CD4-positive, alpha-beta T cell treated with Interleukin-1 beta for 1 hour (primary cell): ENCODE measurements at regions not wholly inside any gene's neighbourhood (a gene's known extent, or its start where the extent isn't known, plus 50 kb on each side); places are given as distances from the start of the nearest gene placed in this dataset.
"Not testable (repeated sequence)": the region's sequence is repeated elsewhere in the genome, so short reads cannot be mapped to it uniquely, and the experiment has no call there.

ENCODE experiments used
- DNase-seq, 2 donors: peaks; one replicate each; pipeline ENCODE4 v3.0.0-alpha.2; 2020 to 2022

- no peak for DNase-seq
These were observed 532.4 kb upstream of the ITGA1 start for GRCh38 chr5:52255308-52255707.

GRCh38 chr5:52262844-52263243 lies 524.9 kb upstream of the ITGA1 start:
- DNase-seq = no peak

GRCh38 chr5:52269401-52269800 lies 518.3 kb upstream of the ITGA1 start:
- DNase-seq = no peak

- DNase-seq = no peak
These were observed 517.9 kb upstream of the ITGA1 start for GRCh38 chr5:52269859-52270258.

- DNase-seq = no peak
These were observed 512.1 kb upstream of the ITGA1 start for GRCh38 chr5:52275639-52276038.

- DNase-seq = no peak
These were observed 510.6 kb upstream of the ITGA1 start for GRCh38 chr5:52277101-52277500.

- DNase-seq = no peak
These were observed 505.1 kb upstream of the ITGA1 start for GRCh38 chr5:52282647-52283046.

GRCh38 chr5:52283221-52283620 lies 504.5 kb upstream of the ITGA1 start:
- no peak for DNase-seq

GRCh38 chr5:52300703-52301372 lies 486.9 kb upstream of the ITGA1 start:
- no peak for DNase-seq

GRCh38 chr5:52304816-52305215 lies 482.9 kb upstream of the ITGA1 start:
- not testable (repeated sequence) for DNase-seq

- DNase-seq = no peak
These were observed 459.4 kb upstream of the ITGA1 start for GRCh38 chr5:52328220-52328806.

GRCh38 chr5:52331725-52332124 lies 456.0 kb upstream of the ITGA1 start:
- DNase-seq = no peak

GRCh38 chr5:52334367-52334766 lies 453.3 kb upstream of the ITGA1 start:
- DNase-seq = no peak

GRCh38 chr5:52339285-52339684 lies 448.4 kb upstream of the ITGA1 start:
- no peak for DNase-seq

- DNase-seq = no peak
These were observed 445.4 kb upstream of the ITGA1 start for GRCh38 chr5:52342361-52342760.

GRCh38 chr5:52356311-52356918 lies 431.3 kb upstream of the ITGA1 start:
- DNase-seq = no peak

GRCh38 chr5:52359261-52359660 lies 428.5 kb upstream of the ITGA1 start:
- DNase-seq = no peak

- no peak for DNase-seq
These were observed 426.7 kb upstream of the ITGA1 start for GRCh38 chr5:52360985-52361384.

GRCh38 chr5:52374286-52374685 lies 413.4 kb upstream of the ITGA1 start:
- DNase-seq = no peak

- DNase-seq = no peak
These were observed 411.7 kb upstream of the ITGA1 start for GRCh38 chr5:52375969-52376368.

GRCh38 chr5:52376592-52376991 lies 411.1 kb upstream of the ITGA1 start:
- no peak for DNase-seq

GRCh38 chr5:52378237-52378636 lies 409.5 kb upstream of the ITGA1 start:
- no peak for DNase-seq

- no peak for DNase-seq
These were observed 399.4 kb upstream of the ITGA1 start for GRCh38 chr5:52388349-52388748.

- no peak for DNase-seq
These were observed 395.4 kb upstream of the ITGA1 start for GRCh38 chr5:52392321-52392720.

- DNase-seq = no peak
These were observed 377.9 kb upstream of the ITGA1 start for GRCh38 chr5:52409835-52410234.
